GM23338 (cell line): ENCODE measurements at regions not wholly inside any gene's neighbourhood (a gene's known extent, or its start where the extent isn't known, plus 50 kb on each side); places are given as distances from the start of the nearest gene placed in this dataset.

Experiments used
- ATAC-seq: fragments of 200-7000 bp; cut with Tn5 transposase; 3 replicates; pipeline ENCODE4 v1.9.1; 2020
- DNase-seq: peaks from one replicate; pipeline ENCODE4 v3.0.0-alpha.2; 2015; ENCODE audit warnings: low spot score
- H2AFZ ChIP-seq: fragments of 200-600 bp; sonication (generic); 2 replicates; pipeline ENCODE4 v1.8.0; 2016; ENCODE audit warnings: antibody characterized with exemption, mild to moderate bottlenecking, moderate library complexity
- H3F3A ChIP-seq: fragments of 200-600 bp; sonication (generic); replicated peaks from 2 replicates; pipeline ENCODE4 v1.8.0; 2017; ENCODE audit warnings: antibody characterized with exemption, mixed run types, low read depth
- H3K27ac ChIP-seq: fragments of 200-600 bp; sonication (generic); 2 replicates; pipeline ENCODE4 v1.6.1; 2016; ENCODE audit warnings: low read depth
- H3K27me3 ChIP-seq: fragments of 200-600 bp; sonication (generic); 2 replicates; pipeline ENCODE4 v1.8.0; 2016; ENCODE audit warnings: mild to moderate bottlenecking, mixed run types, moderate library complexity; ENCODE audit not compliant: insufficient read depth
- H3K36me3 ChIP-seq: fragments of 200-600 bp; sonication (generic); 2 replicates; pipeline ENCODE4 v1.8.0; 2016; ENCODE audit warnings: mild to moderate bottlenecking; ENCODE audit not compliant: insufficient read depth
- H3K4me1 ChIP-seq: fragments of 200-600 bp; sonication (generic); 2 replicates; pipeline ENCODE4 v1.8.0; 2016; ENCODE audit warnings: mild to moderate bottlenecking, moderate library complexity; ENCODE audit not compliant: insufficient read depth
- H3K4me2 ChIP-seq: fragments of 200-600 bp; sonication (generic); 2 replicates; pipeline ENCODE4 v1.7.1; 2017; ENCODE audit warnings: mixed run types
- H3K4me3 ChIP-seq: fragments of 200-600 bp; sonication (generic); 2 replicates; pipeline ENCODE4 v1.6.1; 2016; ENCODE audit warnings: mixed run types
- H3K79me2 ChIP-seq: fragments of 200-600 bp; sonication (generic); replicated peaks from 2 replicates; pipeline ENCODE4 v1.8.0; 2017; ENCODE audit warnings: mild to moderate bottlenecking; ENCODE audit not compliant: insufficient read depth
- H3K9me2 ChIP-seq: fragments of 200-600 bp; sonication (generic); 2 replicates; pipeline ENCODE4 v1.8.0; 2017; ENCODE audit not compliant: insufficient read depth
- H4K20me1 ChIP-seq: fragments of 200-600 bp; sonication (generic); replicated peaks from 2 replicates; pipeline ENCODE4 v1.8.0; 2017; ENCODE audit warnings: mild to moderate bottlenecking; ENCODE audit not compliant: insufficient read depth
- H3K27ac Mint-ChIP-seq: 2 replicates; pipeline ENCODE4 v1.8.0; 2020; ENCODE audit warnings: inconsistent platforms, mild to moderate bottlenecking, moderate library complexity, mixed read lengths
- H3K27me3 Mint-ChIP-seq: 3 replicates; pipeline ENCODE4 v1.8.0; 2022; ENCODE audit warnings: low read depth, mild to moderate bottlenecking, moderate library complexity, mixed read lengths, inconsistent platforms; ENCODE audit not compliant: insufficient read depth, poor library complexity
- H3K36me3 Mint-ChIP-seq: 3 replicates; pipeline ENCODE4 v1.8.0; 2021; ENCODE audit warnings: low read depth, mild to moderate bottlenecking, inconsistent platforms, moderate library complexity, mixed read lengths
- H3K4me1 Mint-ChIP-seq: 3 replicates; pipeline ENCODE4 v1.8.0; 2020; ENCODE audit warnings: mild to moderate bottlenecking, inconsistent platforms, mixed read lengths
- H3K4me3 Mint-ChIP-seq: 3 replicates; pipeline ENCODE4 v1.8.0; 2021; ENCODE audit warnings: moderate library complexity, mild to moderate bottlenecking, inconsistent platforms, mixed read lengths
- H3K9me3 Mint-ChIP-seq: 3 replicates; pipeline ENCODE4 v1.8.0; 2020; ENCODE audit warnings: moderate library complexity, mild to moderate bottlenecking, inconsistent platforms, mixed read lengths
- EZH2 ChIP-seq: fragments of 200-600 bp; sonication (generic); IDR thresholded peaks from one replicate; pipeline ENCODE4 v1.8.0; 2017; ENCODE audit warnings: antibody characterized with exemption, mild to moderate bottlenecking, low read depth; ENCODE audit not compliant: unreplicated experiment
- NANOG ChIP-seq: IDR thresholded peaks from 2 replicates; pipeline ENCODE4 v1.6.1; 2016; ENCODE audit warnings: antibody characterized with exemption, borderline replicate concordance
- REST ChIP-seq: IDR thresholded peaks from one replicate; pipeline ENCODE4 v1.6.1; 2018; ENCODE audit warnings: antibody characterized with exemption; ENCODE audit not compliant: unreplicated experiment
- STAT1 ChIP-seq: IDR thresholded peaks from one replicate; pipeline ENCODE4 v1.6.1; 2016; ENCODE audit warnings: antibody characterized with exemption; ENCODE audit not compliant: unreplicated experiment
- ZNF114 ChIP-seq: fragments of 250-450 bp; sonication (Bioruptor Pico); IDR thresholded peaks from 2 replicates; pipeline ENCODE4 v1.5.0; 2020; ENCODE audit warnings: mild to moderate bottlenecking, moderate library complexity
- ZNF331 ChIP-seq: fragments of 250-450 bp; sonication (Bioruptor Pico); IDR thresholded peaks from 2 replicates; pipeline ENCODE4 v1.5.0; 2020; ENCODE audit warnings: low read depth, mild to moderate bottlenecking, moderate library complexity
- ZNF462 ChIP-seq: fragments of 250-450 bp; sonication (Bioruptor Pico); IDR thresholded peaks from 2 replicates; pipeline ENCODE4 v1.5.0; 2020; ENCODE audit warnings: mild to moderate bottlenecking, moderate library complexity
- TF ChIP-seq, protein P1 (sequence below): IDR thresholded peaks from 2 replicates; pipeline ENCODE4 v1.6.1; 2016; ENCODE audit warnings: antibody characterized with exemption

DNA sequence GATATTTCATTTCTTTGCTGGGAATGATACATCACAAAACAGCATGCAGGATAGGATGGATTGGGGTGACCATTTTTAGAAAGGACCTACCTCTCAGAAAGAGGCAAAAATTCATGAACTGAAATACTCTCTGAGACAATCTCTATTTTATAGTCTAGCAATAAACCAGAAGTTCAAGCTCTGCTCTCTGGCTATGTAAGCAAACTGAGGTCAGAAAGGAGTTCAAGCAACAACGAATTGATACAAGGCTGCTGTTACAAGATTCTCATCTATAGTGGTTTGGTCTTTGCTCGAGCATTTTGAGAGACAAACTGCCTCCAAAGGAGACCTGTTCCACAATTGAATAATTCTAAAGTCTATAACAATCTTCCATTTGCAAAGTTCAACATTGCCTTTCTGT is 84.7 kb upstream of the GOLGA8J start:
- H3K9me2 ChIP-seq: no peaks in the 10 kb centered on the region
- H3K4me1 ChIP-seq: peaks cover 10% of the 10 kb centered on the region; the same call in 1 of the 2 replicates
- H3K36me3 ChIP-seq: no peaks in the 10 kb centered on the region; the same call in 1 of the 2 replicates
- no peak overlapping the region for H3K27ac Mint-ChIP-seq
- no peak overlapping the region for H3K4me2 ChIP-seq
- no peaks in the 10 kb centered on the region; the same call in 2 of the 3 replicates for H3K9me3 Mint-ChIP-seq
- no peak overlapping the region for H3K27ac ChIP-seq
- DNase-seq: no peak
- H3K36me3 Mint-ChIP-seq: no peaks in the 10 kb centered on the region
- no peak for ATAC-seq
- H3F3A ChIP-seq: no peaks in the 10 kb centered on the region
- H4K20me1 ChIP-seq: no peaks in the 10 kb centered on the region
- H3K79me2 ChIP-seq: no peaks in the 10 kb centered on the region
- H3K4me3 Mint-ChIP-seq: no peak overlapping the region
- peaks cover 10% of the 10 kb centered on the region for H3K4me1 Mint-ChIP-seq
- no peak overlapping the region for H2AFZ ChIP-seq
- no peak for TF ChIP-seq REST
- H3K4me3 ChIP-seq: no peak overlapping the region
- H3K27me3 Mint-ChIP-seq: peaks cover 4% of the 10 kb centered on the region
- H3K27me3 ChIP-seq: no peaks in the 10 kb centered on the region

DNA sequence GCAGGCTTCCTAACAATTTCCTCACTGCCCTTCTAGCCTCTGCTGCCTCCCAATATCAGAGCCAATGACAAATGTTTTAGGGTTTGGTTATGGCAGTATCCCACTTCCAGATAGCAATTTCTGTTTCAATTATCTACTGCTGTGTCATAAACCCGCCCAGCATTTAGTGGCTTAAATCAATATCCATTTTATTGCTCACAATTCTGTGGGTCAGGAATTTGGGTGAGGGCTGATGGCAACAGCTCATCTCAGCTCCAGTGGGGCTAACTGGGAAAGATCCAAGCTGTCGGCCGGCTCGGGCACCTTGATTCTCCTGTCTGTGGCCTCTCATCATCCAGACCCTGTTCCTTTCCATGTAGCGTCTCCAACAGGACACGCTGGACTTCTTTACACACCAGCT is 85.3 kb upstream of the GOLGA8J start:
- Mint-ChIP-seq H3K4me1 (peaks cover 10% of the 10 kb centered on the region), H3K4me3 (no peak overlapping the region), H3K27me3 (peaks cover 4% of the 10 kb centered on the region), H3K36me3 (no peaks in the 10 kb centered on the region), H3K9me3 (no peaks in the 10 kb centered on the region; the same call in 2 of the 3 replicates), H3K27ac (no peak overlapping the region)
- Histone ChIP-seq H3K4me2 (no peak overlapping the region), H3K9me2 (no peaks in the 10 kb centered on the region), H4K20me1 (no peaks in the 10 kb centered on the region), H3K4me1 (peaks cover 10% of the 10 kb centered on the region; the same call in 1 of the 2 replicates), H3K79me2 (no peaks in the 10 kb centered on the region), H3F3A (no peaks in the 10 kb centered on the region), H3K36me3 (no peaks in the 10 kb centered on the region; the same call in 1 of the 2 replicates), H3K27ac (no peak overlapping the region), H2AFZ (no peak overlapping the region; the same call in 1 of the 2 replicates), H3K27me3 (no peaks in the 10 kb centered on the region), H3K4me3 (no peak overlapping the region)
- ATAC-seq (no peak), DNase-seq (no peak)
- TF ChIP-seq, protein P1, sequence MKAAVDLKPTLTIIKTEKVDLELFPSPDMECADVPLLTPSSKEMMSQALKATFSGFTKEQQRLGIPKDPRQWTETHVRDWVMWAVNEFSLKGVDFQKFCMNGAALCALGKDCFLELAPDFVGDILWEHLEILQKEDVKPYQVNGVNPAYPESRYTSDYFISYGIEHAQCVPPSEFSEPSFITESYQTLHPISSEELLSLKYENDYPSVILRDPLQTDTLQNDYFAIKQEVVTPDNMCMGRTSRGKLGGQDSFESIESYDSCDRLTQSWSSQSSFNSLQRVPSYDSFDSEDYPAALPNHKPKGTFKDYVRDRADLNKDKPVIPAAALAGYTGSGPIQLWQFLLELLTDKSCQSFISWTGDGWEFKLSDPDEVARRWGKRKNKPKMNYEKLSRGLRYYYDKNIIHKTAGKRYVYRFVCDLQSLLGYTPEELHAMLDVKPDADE: no peak
- TF ChIP-seq ZNF114 (CRISPR knock-in tag) (no peak), STAT1 (no peak), ZNF462 (CRISPR knock-in tag) (no peak), NANOG (no peak), EZH2 (no peak), ZNF331 (CRISPR knock-in tag) (no peak)
